Progenitor cell of endocrine pancreas (in vitro differentiated cells): ENCODE measurements at regions not wholly inside any gene's neighbourhood (a gene's known extent, or its start where the extent isn't known, plus 50 kb on each side); places are given as distances from the start of the nearest gene placed in this dataset.

Experiments
- DNase-seq: peaks from one replicate; pipeline ENCODE4 v3.0.0; 2021; ENCODE audit warnings: low spot score; ENCODE audit not compliant: unreplicated experiment
- H3K27ac Mint-ChIP-seq: 2 replicates; pipeline ENCODE4 v1.8.0; 2021; ENCODE audit warnings: mild to moderate bottlenecking, moderate library complexity, mixed read lengths
- H3K27me3 Mint-ChIP-seq: 2 replicates; pipeline ENCODE4 v1.8.0; 2021; ENCODE audit warnings: mixed read lengths
- H3K36me3 Mint-ChIP-seq: 2 replicates; pipeline ENCODE4 v1.8.0; 2022; ENCODE audit warnings: mixed read lengths; ENCODE audit not compliant: insufficient read depth
- H3K4me1 Mint-ChIP-seq: 2 replicates; pipeline ENCODE4 v1.8.0; 2021; ENCODE audit warnings: low read depth, mixed read lengths
- H3K4me3 Mint-ChIP-seq: 2 replicates; pipeline ENCODE4 v1.8.0; 2021; ENCODE audit warnings: low read depth, mild to moderate bottlenecking, moderate library complexity, mixed read lengths
- H3K9me3 Mint-ChIP-seq: 2 replicates; pipeline ENCODE4 v1.8.0; 2021; ENCODE audit warnings: low read depth, mixed read lengths
- TF ChIP-seq, protein P1 (sequence below): fragments of 200-600 bp; sonication (generic); IDR thresholded peaks from one replicate; pipeline ENCODE4 v1.5.0; 2021; ENCODE audit warnings: antibody characterized with exemption, mild to moderate bottlenecking; ENCODE audit not compliant: unreplicated experiment

DNA sequence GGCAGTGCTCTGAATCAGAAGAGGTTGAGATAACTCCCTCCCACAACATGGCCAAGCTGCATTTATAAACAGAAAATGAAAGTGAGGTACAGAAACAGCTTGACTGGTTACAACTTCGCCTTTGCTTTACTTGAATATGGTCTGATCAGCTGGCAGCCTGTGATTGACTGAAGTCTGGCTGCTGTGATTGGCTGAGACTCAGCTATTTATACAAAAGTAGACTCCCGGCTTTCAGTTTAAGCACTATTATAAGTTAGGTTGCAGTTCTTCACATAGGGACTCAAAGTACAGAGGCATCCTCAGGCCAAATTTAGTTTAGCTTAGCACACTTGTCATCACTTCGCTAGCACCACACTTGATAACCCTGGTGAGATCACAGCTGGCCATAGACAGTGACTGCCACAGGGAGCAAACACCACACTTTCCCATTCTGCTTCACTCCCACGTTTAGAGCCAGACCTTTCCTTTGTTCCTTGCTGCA lies 362.6 kb downstream of the EPM2A start:
- H3K4me3 Mint-ChIP-seq: no peak overlapping the region
- H3K36me3 Mint-ChIP-seq: peaks cover 6% of the 10 kb centered on the region
- peaks cover 15% of the 10 kb centered on the region for H3K4me1 Mint-ChIP-seq
- no peaks in the 10 kb centered on the region for H3K27me3 Mint-ChIP-seq
- peaks cover 10% of the 10 kb centered on the region for H3K9me3 Mint-ChIP-seq
- TF ChIP-seq, protein P1, sequence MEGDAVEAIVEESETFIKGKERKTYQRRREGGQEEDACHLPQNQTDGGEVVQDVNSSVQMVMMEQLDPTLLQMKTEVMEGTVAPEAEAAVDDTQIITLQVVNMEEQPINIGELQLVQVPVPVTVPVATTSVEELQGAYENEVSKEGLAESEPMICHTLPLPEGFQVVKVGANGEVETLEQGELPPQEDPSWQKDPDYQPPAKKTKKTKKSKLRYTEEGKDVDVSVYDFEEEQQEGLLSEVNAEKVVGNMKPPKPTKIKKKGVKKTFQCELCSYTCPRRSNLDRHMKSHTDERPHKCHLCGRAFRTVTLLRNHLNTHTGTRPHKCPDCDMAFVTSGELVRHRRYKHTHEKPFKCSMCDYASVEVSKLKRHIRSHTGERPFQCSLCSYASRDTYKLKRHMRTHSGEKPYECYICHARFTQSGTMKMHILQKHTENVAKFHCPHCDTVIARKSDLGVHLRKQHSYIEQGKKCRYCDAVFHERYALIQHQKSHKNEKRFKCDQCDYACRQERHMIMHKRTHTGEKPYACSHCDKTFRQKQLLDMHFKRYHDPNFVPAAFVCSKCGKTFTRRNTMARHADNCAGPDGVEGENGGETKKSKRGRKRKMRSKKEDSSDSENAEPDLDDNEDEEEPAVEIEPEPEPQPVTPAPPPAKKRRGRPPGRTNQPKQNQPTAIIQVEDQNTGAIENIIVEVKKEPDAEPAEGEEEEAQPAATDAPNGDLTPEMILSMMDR: no peak
- no peak for DNase-seq
- H3K27ac Mint-ChIP-seq: no peak overlapping the region

DNA sequence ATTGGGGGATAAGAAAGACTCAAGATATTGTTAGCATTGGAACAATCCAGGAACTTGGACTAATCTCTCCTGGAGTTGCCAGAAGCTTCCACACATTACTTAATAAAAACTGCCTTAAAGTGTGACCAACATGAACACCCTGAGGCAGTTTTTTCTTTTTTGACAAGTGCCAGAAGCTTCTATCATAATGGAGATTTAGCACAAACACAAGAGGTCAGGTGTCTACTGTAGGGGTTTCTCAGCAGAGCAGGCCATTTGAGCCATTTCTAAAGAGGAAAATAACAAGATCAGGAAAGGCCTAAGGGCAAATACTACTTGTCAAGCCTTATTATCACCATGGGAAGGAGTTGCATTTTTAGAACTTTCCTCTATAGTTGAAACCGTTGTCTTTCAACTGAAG lies 361.5 kb downstream of the EPM2A start:
- peaks cover 7% of the 10 kb centered on the region for H3K36me3 Mint-ChIP-seq
- TF ChIP-seq, protein P1: no peak

DNA sequence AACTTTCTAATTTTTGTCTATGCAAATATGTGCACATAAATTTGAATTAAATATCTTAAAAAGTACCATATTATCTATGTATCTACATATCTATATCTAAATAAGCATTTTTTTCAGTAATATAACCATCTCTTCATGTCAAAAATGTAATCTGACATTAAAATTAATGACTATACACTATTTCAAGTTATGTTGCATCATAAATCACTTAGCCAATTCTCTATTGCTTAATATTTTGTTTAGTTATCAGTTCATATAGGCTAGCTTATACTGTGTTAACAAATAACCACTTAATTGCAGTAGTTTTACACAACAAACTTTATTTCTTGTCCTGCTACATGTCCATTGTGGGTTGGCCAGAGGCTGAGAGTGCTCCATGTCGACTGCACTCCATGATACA lies 360.8 kb downstream of the EPM2A start:
- TF ChIP-seq, protein P1: no peak
- no peak for DNase-seq
- peak overlapping the region; percentile 52 for H3K27ac Mint-ChIP-seq
- no peaks in the 10 kb centered on the region for H3K27me3 Mint-ChIP-seq
- no peak overlapping the region for H3K4me3 Mint-ChIP-seq
- H3K36me3 Mint-ChIP-seq: peaks cover 7% of the 10 kb centered on the region
- peaks cover 15% of the 10 kb centered on the region for H3K4me1 Mint-ChIP-seq
- peaks cover 17% of the 10 kb centered on the region for H3K9me3 Mint-ChIP-seq

More for the DNA sequence above, 361.5 kb downstream of the EPM2A start:
- Mint-ChIP-seq H3K27me3 (no peaks in the 10 kb centered on the region), H3K27ac (no peak overlapping the region), H3K4me3 (no peak overlapping the region), H3K9me3 (peaks cover 14% of the 10 kb centered on the region), H3K4me1 (peaks cover 15% of the 10 kb centered on the region)
- no peak for DNase-seq

DNA sequence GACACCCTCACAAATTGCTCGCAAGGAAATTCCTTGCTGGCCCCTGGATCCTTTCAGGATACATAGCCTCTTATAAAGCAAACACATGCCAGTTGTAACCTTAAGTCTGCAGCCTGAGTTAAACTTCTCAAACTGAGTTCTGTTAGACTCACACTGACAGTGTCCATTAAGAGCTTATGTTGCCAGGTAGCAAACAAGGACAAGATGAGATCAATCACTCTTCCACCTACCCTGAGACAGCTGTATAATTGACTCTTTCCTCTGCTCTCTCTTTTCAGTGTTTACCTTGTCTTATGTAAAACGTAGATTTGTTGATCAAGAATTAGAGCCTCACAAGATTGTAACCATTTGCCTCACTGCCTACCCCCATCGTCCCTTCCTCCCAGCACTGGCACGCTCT lies 359.8 kb downstream of the EPM2A start:
- Mint-ChIP-seq H3K9me3 (peaks cover 21% of the 10 kb centered on the region), H3K36me3 (peaks cover 7% of the 10 kb centered on the region), H3K27ac (peak overlapping the region; percentile 52), H3K4me1 (peaks cover 15% of the 10 kb centered on the region), H3K4me3 (peak overlapping the region; percentile 3), H3K27me3 (no peaks in the 10 kb centered on the region)
- TF ChIP-seq, protein P1: no peak
- DNase-seq: no peak

DNA sequence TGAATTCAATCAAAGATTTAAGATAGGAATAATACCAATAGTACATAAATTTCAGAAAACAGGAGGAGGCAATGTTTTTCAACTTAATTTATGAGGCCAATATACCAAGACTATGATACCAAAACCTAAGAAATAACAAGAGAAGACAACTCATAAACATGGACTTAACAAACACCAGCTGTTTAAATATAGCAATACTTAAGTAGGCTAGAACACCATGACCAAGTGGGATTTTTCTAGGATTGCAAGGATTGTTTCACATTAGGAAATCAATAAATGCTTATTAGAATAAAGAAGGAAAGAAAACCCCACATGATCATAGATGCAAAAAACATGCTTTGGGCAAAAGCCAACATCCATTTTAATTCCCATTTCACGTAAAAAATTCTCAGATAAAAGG lies 355.1 kb downstream of the EPM2A start:
- peaks cover 23% of the 10 kb centered on the region for H3K4me1 Mint-ChIP-seq
- TF ChIP-seq, protein P1: no peak
- H3K27me3 Mint-ChIP-seq: no peaks in the 10 kb centered on the region
- no peak overlapping the region for H3K4me3 Mint-ChIP-seq
- H3K27ac Mint-ChIP-seq: no peak overlapping the region
- H3K9me3 Mint-ChIP-seq: peaks cover 24% of the 10 kb centered on the region
- no peak for DNase-seq
- H3K36me3 Mint-ChIP-seq: peaks cover 7% of the 10 kb centered on the region
